ENCODE measurements at regions not wholly inside any gene's neighbourhood (a gene's known extent, or its start where the extent isn't known, plus 50 kb on each side); places are given as distances from the start of the nearest gene placed in this dataset.

DNA sequence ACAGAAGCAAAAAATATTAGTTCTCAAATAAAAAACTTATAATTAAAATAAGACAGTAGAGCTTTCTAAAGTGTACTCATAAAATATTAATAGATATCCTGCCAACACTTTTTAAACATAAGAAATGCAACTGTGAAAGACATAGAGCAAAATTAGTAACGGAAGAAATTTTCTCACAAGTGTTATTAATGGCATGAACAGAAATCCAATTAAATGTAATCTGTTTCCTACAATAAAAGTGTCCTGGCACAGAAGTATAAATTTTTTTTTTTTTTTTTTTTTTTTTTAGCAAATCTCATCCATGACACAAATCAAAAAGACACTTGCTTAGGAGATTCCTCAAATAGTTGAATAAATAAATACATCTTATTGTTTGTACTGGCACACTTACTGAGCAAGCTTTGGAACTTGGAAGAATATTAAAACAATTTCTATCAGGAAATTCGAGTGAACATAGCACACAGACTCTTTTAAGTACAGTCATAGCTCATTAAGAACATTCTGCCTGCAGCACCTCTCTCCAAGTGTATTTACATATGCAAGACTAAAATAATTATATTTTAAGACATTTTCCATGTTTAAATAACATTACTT is 227.2 kb upstream of the ROBO2 start (continued):
- TF ChIP-seq FOSL2 (IDR thresholded peaks at IDR 0.05; ENCODE audit: borderline replicate concordance, low read depth): no peak

- WGBS (ENCODE audit: low lambda C conversion rate): 28% methylated on average over 1 of the region's 1 CpG
- H3K27ac ChIP-seq (ENCODE audit: low read depth in 2 of 2, low read length in 1 of 2): no peak overlapping the region
- no peaks in the 10 kb centered on the region for H3K9me3 ChIP-seq
- CTCF ChIA-PET: interaction anchor here (0.6 to 1.2 kb wide), 2 partner anchors 13 to 49 kb away, joined by 3 to 4 read pairs; no protein-coding TSS in a partner anchor
- no peaks in the 10 kb centered on the region for H3K79me2 ChIP-seq (ENCODE audit: insufficient read depth)
- no peak for TF ChIP-seq TCF12 (IDR thresholded peaks at IDR 0.05)
- no peak for TF ChIP-seq GATA2 (CRISPR knock-in tag; IDR thresholded peaks at IDR 0.05)
- TF ChIP-seq FOSL2 (IDR thresholded peaks at IDR 0.05; ENCODE audit: borderline replicate concordance, low read depth): no peak
- TF ChIP-seq RFX5 (IDR thresholded peaks at IDR 0.05; ENCODE audit: low read length): no peak
- TF ChIP-seq TEAD4 (IDR thresholded peaks at IDR 0.05; ENCODE audit: borderline replicate concordance, insufficient read depth): no peak
- TF ChIP-seq RXRA (IDR thresholded peaks at IDR 0.05; ENCODE audit: borderline replicate concordance, low read depth): no peak
- no peak for TF ChIP-seq ZBTB33 (IDR thresholded peaks at IDR 0.05; ENCODE audit: borderline replicate concordance, low read depth)
- TF ChIP-seq IRF3 (IDR thresholded peaks at IDR 0.05; ENCODE audit: low read depth, low read length): no peak
- TF ChIP-seq FOXJ3 (CRISPR knock-in tag; IDR thresholded peaks at IDR 0.05): no peak
- no peak for TF ChIP-seq MXI1 (IDR thresholded peaks at IDR 0.05; ENCODE audit: low read depth, low read length)
- no peak for TF ChIP-seq NFIC (IDR thresholded peaks at IDR 0.05; ENCODE audit: borderline replicate concordance)
- no peak for TF ChIP-seq JUND (IDR thresholded peaks at IDR 0.05)
- TF ChIP-seq, protein P1, sequence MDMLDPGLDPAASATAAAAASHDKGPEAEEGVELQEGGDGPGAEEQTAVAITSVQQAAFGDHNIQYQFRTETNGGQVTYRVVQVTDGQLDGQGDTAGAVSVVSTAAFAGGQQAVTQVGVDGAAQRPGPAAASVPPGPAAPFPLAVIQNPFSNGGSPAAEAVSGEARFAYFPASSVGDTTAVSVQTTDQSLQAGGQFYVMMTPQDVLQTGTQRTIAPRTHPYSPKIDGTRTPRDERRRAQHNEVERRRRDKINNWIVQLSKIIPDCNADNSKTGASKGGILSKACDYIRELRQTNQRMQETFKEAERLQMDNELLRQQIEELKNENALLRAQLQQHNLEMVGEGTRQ (IDR thresholded peaks at IDR 0.05; ENCODE audit: borderline replicate concordance, low read depth, low read length): no peak
- no peak for TF ChIP-seq POLR2AphosphoS5 (IDR thresholded peaks at IDR 0.05; ENCODE audit: low read depth, low read length)
- TF ChIP-seq MAX (IDR thresholded peaks at IDR 0.05; ENCODE audit: low read depth): no peak
- no peak for TF ChIP-seq TAF1 (IDR thresholded peaks at IDR 0.05; ENCODE audit: borderline replicate concordance, low read depth, low read length)
- TF ChIP-seq FOXM1 (IDR thresholded peaks at IDR 0.05; ENCODE audit: low read depth): no peak
- no peak for TF ChIP-seq RCOR1 (IDR thresholded peaks at IDR 0.05; ENCODE audit: low read length)
- TF ChIP-seq PBX3 (IDR thresholded peaks at IDR 0.05): no peak
- TF ChIP-seq YY1 (IDR thresholded peaks at IDR 0.05; ENCODE audit: low read depth): no peak
- H3K9me2 ChIP-seq: no peaks in the 10 kb centered on the region
- no peak overlapping the region for H3K4me3 ChIP-seq (ENCODE audit: low read depth in 2 of 2, low read length in 1 of 2)
- no peak overlapping the region for H3K9ac ChIP-seq
- H3K27me3 ChIP-seq (ENCODE audit: insufficient read depth): no peaks in the 10 kb centered on the region
- no peaks in the 10 kb centered on the region for H3K36me3 ChIP-seq (replicated peaks in 1 of 2; ENCODE audit: control insufficient read depth in 1 of 2, insufficient read depth in 2 of 2, low read length in 1 of 2)
- no peak overlapping the region for H2AFZ ChIP-seq (ENCODE audit: low read depth)
- no peaks in the 10 kb centered on the region for H4K20me1 ChIP-seq (ENCODE audit: insufficient read depth)
- no peak for DNase-seq
- no peak overlapping the region for H3K4me2 ChIP-seq
- no peaks in the 10 kb centered on the region for H3K4me1 ChIP-seq (ENCODE audit: control insufficient read depth in 1 of 2, insufficient read depth in 2 of 2, low read depth in 1 of 2, low read length in 1 of 2)
- POLR2A ChIA-PET: no interaction called here
- no peaks in the 10 kb centered on the region for H3F3A ChIP-seq (replicated peaks; ENCODE audit: insufficient read depth)
These were observed 224.3 kb upstream of the ROBO2 start for GRCh38 chr3:76815561-76815960.
